GM06990 (cell line): ENCODE measurements at regions not wholly inside any gene's neighbourhood (a gene's known extent, or its start where the extent isn't known, plus 50 kb on each side); places are given as distances from the start of the nearest gene placed in this dataset.

Experiments
- DNase-seq: peaks from one replicate; pipeline ENCODE4 v3.0.0-alpha.2; 2011; ENCODE audit not compliant: insufficient read length; ENCODE audit errors: extremely low read depth
- H3K27me3 ChIP-seq: replicated peaks from 2 replicates; pipeline ENCODE4 v1.6.0; 2011; ENCODE audit warnings: low read length; ENCODE audit not compliant: control insufficient read depth, insufficient read depth
- H3K36me3 ChIP-seq: 2 replicates; pipeline ENCODE4 v1.5.1; 2011; ENCODE audit warnings: low read length; ENCODE audit not compliant: control insufficient read depth, insufficient read depth
- H3K4me3 ChIP-seq: replicated peaks from 2 replicates; pipeline ENCODE4 v1.5.1; 2011; ENCODE audit warnings: low read depth, mild to moderate bottlenecking, control low read depth, low read length
- TF ChIP-seq, protein P1 (sequence below): IDR thresholded peaks from 2 replicates; pipeline ENCODE4 v1.5.1; 2011; ENCODE audit warnings: low read length, control low read depth, mild to moderate bottlenecking, inconsistent platforms; ENCODE audit not compliant: insufficient read depth, poor library complexity, severe bottlenecking

DNA sequence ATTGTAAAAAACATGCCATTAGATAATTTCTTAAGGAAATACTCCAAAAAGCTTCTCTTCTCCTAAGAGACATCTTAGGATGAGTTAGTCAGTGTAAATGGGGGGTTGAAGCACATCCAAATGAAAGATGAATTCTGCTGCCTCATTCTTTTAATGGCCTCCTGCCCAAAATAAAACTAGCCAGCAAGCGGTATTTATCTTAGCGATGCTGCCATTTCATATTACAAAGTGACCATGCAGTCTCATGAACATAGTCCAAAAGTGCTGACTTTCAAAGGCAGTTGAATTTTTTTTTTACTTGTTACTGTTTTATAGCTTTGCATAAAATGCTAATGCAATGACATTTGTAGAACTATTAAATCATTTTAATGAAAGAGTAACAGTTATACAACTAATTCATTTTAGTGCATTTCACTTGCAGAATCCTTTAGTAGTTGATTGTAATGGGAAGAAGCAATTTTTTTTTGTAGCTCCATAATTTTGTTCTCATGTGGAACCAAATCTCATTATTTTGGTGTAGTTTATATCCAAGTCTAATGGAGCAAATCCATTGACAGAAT, 151.5 kb downstream of the CAVIN4 start:
- TF ChIP-seq, protein P1, sequence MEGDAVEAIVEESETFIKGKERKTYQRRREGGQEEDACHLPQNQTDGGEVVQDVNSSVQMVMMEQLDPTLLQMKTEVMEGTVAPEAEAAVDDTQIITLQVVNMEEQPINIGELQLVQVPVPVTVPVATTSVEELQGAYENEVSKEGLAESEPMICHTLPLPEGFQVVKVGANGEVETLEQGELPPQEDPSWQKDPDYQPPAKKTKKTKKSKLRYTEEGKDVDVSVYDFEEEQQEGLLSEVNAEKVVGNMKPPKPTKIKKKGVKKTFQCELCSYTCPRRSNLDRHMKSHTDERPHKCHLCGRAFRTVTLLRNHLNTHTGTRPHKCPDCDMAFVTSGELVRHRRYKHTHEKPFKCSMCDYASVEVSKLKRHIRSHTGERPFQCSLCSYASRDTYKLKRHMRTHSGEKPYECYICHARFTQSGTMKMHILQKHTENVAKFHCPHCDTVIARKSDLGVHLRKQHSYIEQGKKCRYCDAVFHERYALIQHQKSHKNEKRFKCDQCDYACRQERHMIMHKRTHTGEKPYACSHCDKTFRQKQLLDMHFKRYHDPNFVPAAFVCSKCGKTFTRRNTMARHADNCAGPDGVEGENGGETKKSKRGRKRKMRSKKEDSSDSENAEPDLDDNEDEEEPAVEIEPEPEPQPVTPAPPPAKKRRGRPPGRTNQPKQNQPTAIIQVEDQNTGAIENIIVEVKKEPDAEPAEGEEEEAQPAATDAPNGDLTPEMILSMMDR, result no peak
- H3K4me3 ChIP-seq, result no peak overlapping the region
- DNase-seq, result no peak
- H3K36me3 ChIP-seq, result no peaks in the 10 kb centered on the region
- H3K27me3 ChIP-seq, result no peaks in the 10 kb centered on the region

DNA sequence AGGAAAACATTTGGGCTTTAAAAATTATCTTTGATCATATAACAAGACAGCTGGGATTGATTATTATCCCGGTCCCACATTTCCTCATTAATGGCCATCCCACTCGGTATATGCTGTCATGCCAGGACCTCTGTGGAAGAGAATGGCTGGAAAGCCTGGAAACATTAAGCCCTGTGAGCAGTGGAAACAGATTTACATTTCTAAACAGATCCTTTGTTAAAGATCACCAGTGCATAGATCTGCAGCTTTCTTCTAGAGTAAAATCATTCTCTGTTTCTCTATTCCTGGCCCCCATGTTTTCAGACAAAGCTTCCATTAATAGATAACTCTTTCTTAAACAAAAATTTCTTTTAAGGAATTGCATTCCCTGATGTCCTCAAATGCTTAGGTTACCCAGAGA, 152.2 kb downstream of the CAVIN4 start:
- DNase-seq, result no peak
- no peak overlapping the region for H3K4me3 ChIP-seq
- H3K36me3 ChIP-seq, result no peaks in the 10 kb centered on the region
- H3K27me3 ChIP-seq, result no peaks in the 10 kb centered on the region
- TF ChIP-seq, protein P1, result no peak

DNA sequence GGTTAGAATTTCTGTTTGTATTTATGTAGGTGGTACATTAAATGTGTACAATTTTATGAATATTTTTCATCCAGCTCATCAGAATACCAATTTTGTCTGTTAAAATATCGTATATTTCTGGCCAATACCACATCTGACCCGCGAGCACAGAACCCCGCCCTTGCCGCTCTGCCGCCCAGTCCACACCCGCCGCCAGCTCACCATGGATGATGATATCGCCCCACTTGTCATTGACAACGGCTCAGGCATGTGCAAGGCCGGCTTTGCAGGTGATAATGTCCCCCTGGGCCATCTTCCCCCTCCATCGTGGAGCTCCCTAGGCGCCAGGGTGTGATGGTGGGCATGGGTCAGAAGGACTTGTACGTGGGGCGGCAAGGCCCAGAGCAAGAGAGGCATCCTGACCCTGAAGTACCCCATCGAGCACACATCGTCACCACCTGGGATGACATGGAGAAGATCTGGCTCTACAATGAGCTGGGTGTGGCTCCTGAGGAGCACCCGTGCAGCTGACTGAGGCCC, 153.2 kb downstream of the CAVIN4 start:
- no peak overlapping the region for H3K4me3 ChIP-seq
- no peaks in the 10 kb centered on the region for H3K27me3 ChIP-seq
- DNase-seq, result no peak
- no peaks in the 10 kb centered on the region for H3K36me3 ChIP-seq
- TF ChIP-seq, protein P1, result no peak

DNA sequence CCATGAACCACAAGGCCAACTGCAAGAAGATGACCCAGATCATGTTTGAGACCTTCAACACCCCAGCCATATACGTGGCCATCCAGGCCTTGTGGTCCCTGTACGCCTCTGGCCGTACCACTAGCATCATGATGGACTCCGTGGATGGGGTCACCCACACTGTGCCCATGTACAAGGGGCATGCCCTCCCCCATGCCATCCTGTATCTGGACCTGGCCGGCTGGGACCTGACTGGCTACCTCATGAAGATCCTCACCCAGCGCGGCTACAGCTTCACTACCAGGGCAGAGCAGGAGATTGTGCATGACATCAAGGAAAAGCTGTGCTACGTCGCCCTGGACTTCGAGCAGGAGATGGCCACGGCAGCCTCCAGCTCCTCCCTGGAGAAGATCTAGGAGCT, 153.7 kb downstream of the CAVIN4 start:
- H3K27me3 ChIP-seq, result no peaks in the 10 kb centered on the region
- no peak for DNase-seq
- TF ChIP-seq, protein P1, result no peak
- H3K36me3 ChIP-seq, result no peaks in the 10 kb centered on the region
- H3K4me3 ChIP-seq, result no peak overlapping the region

DNA sequence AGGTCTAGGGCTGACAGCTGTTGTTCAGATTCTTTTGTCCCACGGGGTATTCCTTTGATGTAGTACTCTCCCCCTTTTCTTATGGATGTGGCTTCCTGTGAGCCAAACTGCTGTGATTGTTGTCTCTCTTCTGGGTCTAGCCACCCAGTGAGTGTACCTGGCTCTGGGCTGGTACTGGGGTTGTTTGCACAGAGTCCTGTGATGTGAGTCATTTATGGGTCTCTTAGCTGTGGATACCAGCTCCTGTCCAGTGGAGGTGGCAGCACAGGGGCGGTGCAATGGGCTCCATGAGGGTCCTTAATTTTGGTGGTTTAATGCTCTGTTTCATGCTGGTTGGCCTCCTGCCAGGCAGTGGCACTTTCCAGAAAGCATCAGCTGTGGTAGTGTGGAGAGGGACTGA, 161.3 kb downstream of the CAVIN4 start:
- no peaks in the 10 kb centered on the region for H3K36me3 ChIP-seq
- DNase-seq, result no peak

More for the DNA sequence above, 161.3 kb downstream of the CAVIN4 start:
- H3K4me3 ChIP-seq, result no peak overlapping the region
- TF ChIP-seq, protein P1, result no peak
- H3K27me3 ChIP-seq, result no peaks in the 10 kb centered on the region
